Mesenchymal stem cell (in vitro differentiated cells and primary cell): ENCODE measurements at regions not wholly inside any gene's neighbourhood (a gene's known extent, or its start where the extent isn't known, plus 50 kb on each side); places are given as distances from the start of the nearest gene placed in this dataset.

Source experiments
- DNase-seq: peaks from one replicate; pipeline ENCODE4 v3.0.0-alpha.2; 2013
- H2AFZ ChIP-seq: one replicate; pipeline ENCODE4 v1.6.1; 2013; ENCODE audit warnings: low read depth, mild to moderate bottlenecking, control low read depth, inconsistent platforms, low read length, moderate library complexity
- H2AK5ac ChIP-seq: 2 replicates; pipeline ENCODE4 v1.6.1; 2013; ENCODE audit warnings: low read length, moderate library complexity, mild to moderate bottlenecking, inconsistent platforms; ENCODE audit not compliant: severe bottlenecking
- H2BK120ac ChIP-seq: one replicate; pipeline ENCODE4 v1.6.1; 2013; ENCODE audit warnings: low read depth, mild to moderate bottlenecking, inconsistent platforms, low read length, moderate library complexity
- H2BK12ac ChIP-seq, 2 experiments: one replicate each; pipeline ENCODE4 v1.6.1; 2013; ENCODE audit warnings: inconsistent platforms in 2 of 2, low read length in 2 of 2, mild to moderate bottlenecking in 2 of 2, moderate library complexity in 2 of 2, control low read depth in 1 of 2
- H2BK15ac ChIP-seq: one replicate; pipeline ENCODE4 v1.6.1; 2013; ENCODE audit warnings: mild to moderate bottlenecking, low read depth, inconsistent platforms; ENCODE audit not compliant: poor library complexity, severe bottlenecking
- H2BK5ac ChIP-seq: 2 replicates; pipeline ENCODE4 v1.6.1; 2013; ENCODE audit warnings: low read depth, mild to moderate bottlenecking, low read length, control low read depth, inconsistent platforms; ENCODE audit not compliant: poor library complexity, severe bottlenecking
- H3K14ac ChIP-seq, 2 experiments: one replicate each; pipeline ENCODE4 v1.6.1; 2013; ENCODE audit warnings: inconsistent platforms in 2 of 2, low read length in 2 of 2, control low read depth in 1 of 2, mild to moderate bottlenecking in 1 of 2, moderate library complexity in 1 of 2
- H3K18ac ChIP-seq, 2 experiments: one replicate each; pipeline ENCODE4 v1.6.1; 2013; ENCODE audit warnings: inconsistent platforms in 2 of 2, low read length in 2 of 2, control low read depth in 1 of 2, low read depth in 1 of 2, mild to moderate bottlenecking in 1 of 2
- H3K23ac ChIP-seq, 2 experiments: one replicate each; pipeline ENCODE4 v1.6.1; 2013; ENCODE audit warnings: inconsistent platforms in 2 of 2, low read length in 2 of 2, mild to moderate bottlenecking in 2 of 2, moderate library complexity in 2 of 2, control low read depth in 1 of 2
- H3K27ac ChIP-seq: 2 replicates; pipeline ENCODE4 v1.5.1; 2013; ENCODE audit warnings: mild to moderate bottlenecking, moderate library complexity, low read length, control low read depth, inconsistent platforms; ENCODE audit not compliant: poor library complexity, severe bottlenecking
- H3K27me3 ChIP-seq, 2 experiments: 2 replicates each; pipeline versions ENCODE4 v1.6.1 to v1.7.0; 2013; ENCODE audit warnings: low read length in 2 of 2, mild to moderate bottlenecking in 2 of 2, moderate library complexity in 2 of 2, control low read depth in 1 of 2, inconsistent platforms in 1 of 2; ENCODE audit not compliant: control insufficient read depth in 1 of 2, insufficient read depth in 1 of 2
- H3K36me3 ChIP-seq, 2 experiments: 2 replicates each; pipeline versions ENCODE4 v1.6.1 to v1.7.0; 2013; ENCODE audit warnings: low read length in 2 of 2, control low read depth in 1 of 2, inconsistent platforms in 1 of 2, low read depth in 1 of 2, mild to moderate bottlenecking in 1 of 2; ENCODE audit not compliant: insufficient read depth in 2 of 2, control insufficient read depth in 1 of 2
- H3K4ac ChIP-seq, 2 experiments: one replicate each; pipeline ENCODE4 v1.6.1; 2013; ENCODE audit warnings: inconsistent platforms in 2 of 2, low read length in 2 of 2, mild to moderate bottlenecking in 2 of 2, moderate library complexity in 2 of 2, control low read depth in 1 of 2, low read depth in 1 of 2
- H3K4me1 ChIP-seq: 2 replicates; pipeline ENCODE4 v1.6.1; 2013; ENCODE audit warnings: low read depth, low read length, control low read depth; ENCODE audit not compliant: control insufficient read depth, insufficient read depth
- H3K4me2 ChIP-seq: 2 replicates; pipeline ENCODE4 v1.6.1; 2013; ENCODE audit warnings: low read length, mild to moderate bottlenecking, inconsistent platforms; ENCODE audit not compliant: poor library complexity, severe bottlenecking
- H3K4me3 ChIP-seq, 2 experiments: 2 replicates each; pipeline versions ENCODE4 v1.5.1 to v1.7.0; 2013; ENCODE audit warnings: low read length in 2 of 2, mild to moderate bottlenecking in 2 of 2, control low read depth in 1 of 2, low read depth in 1 of 2; ENCODE audit not compliant: insufficient read depth in 1 of 2
- H3K79me1 ChIP-seq: replicated peaks from 2 replicates; pipeline ENCODE4 v1.6.1; 2013; ENCODE audit warnings: mild to moderate bottlenecking, control low read depth, low read length, inconsistent platforms; ENCODE audit not compliant: poor library complexity, severe bottlenecking
- H3K9ac ChIP-seq: 2 replicates; pipeline ENCODE4 v1.7.0; 2013; ENCODE audit warnings: mild to moderate bottlenecking, low read length, moderate library complexity
- H3K9me3 ChIP-seq: 2 replicates; pipeline ENCODE4 v1.7.0; 2013; ENCODE audit warnings: mild to moderate bottlenecking, low read length; ENCODE audit not compliant: control insufficient read depth
- H4K8ac ChIP-seq: one replicate; pipeline ENCODE4 v1.6.1; 2013; ENCODE audit warnings: inconsistent platforms, mild to moderate bottlenecking, low read length, moderate library complexity
- H4K91ac ChIP-seq: one replicate; pipeline ENCODE4 v1.6.1; 2013; ENCODE audit warnings: mild to moderate bottlenecking, low read length, inconsistent platforms
- WGBS: methylation state at CpG from one replicate; pipeline ENCODE4 v1.1.7; 2013; ENCODE audit warnings: mixed read lengths; 5-methylcytosine and 5-hydroxymethylcytosine counted together

DNA sequence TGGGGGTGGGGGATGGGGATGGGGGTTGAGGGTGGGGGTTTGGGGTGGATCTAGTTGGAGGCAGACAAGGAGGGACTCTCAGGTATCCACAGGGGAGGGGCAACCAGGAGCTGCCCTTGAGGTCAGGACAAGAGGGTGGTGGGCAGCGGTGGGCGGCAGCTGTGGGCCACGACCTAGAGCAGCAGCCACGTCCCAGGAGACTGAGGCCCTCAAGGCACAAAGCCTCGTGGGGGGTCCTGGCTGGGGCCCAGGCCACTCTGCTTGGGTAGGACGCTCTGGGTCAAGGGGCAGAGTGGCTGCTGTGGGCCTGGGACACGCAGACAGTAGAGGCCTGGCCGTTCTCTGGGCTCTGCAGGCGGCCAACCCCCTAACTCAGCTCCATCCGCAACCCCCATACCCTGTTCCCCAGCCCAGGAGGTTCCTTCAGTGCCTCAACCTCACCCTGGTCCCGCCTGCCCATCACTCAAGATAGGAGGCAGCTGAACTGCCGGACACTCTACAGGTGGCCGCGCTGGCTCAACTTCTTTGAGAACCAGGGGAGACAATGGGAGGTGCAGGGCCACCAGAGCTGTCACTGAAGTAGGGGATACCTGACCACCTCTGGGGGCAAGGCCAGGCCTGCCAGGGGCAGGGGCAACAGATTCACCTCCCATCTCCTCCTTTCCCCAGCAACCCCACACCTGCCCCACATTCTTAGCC lies 75.6 kb downstream of the ENGASE start:
- Histone ChIP-seq H3K4ac (no peak overlapping the region), H3K9ac (no peak overlapping the region), H3K4me1 (no peaks in the 10 kb centered on the region), H4K8ac (no peak overlapping the region), H3K14ac (no peak overlapping the region), H2BK5ac (no peak overlapping the region), H3K36me3 (no peaks in the 10 kb centered on the region), H4K91ac (no peak overlapping the region), H2BK120ac (no peak overlapping the region), H2BK12ac (no peak overlapping the region), H2BK15ac (no peak overlapping the region), H3K27me3 (peaks cover 5 to 38% of the 10 kb centered on the region in 2 experiments), H3K27ac (no peak overlapping the region), H3K79me1 (no peaks in the 10 kb centered on the region), H2AK5ac (no peak overlapping the region), H3K4me3 (no peak overlapping the region), H2AFZ (no peak overlapping the region), H3K23ac (no peak overlapping the region), H3K18ac (no peak overlapping the region), H3K9me3 (no peaks in the 10 kb centered on the region), H3K4me2 (no peak overlapping the region)
- WGBS, result 78% methylated on average over 14 of the region's 14 CpGs
- DNase-seq, result no peak

DNA sequence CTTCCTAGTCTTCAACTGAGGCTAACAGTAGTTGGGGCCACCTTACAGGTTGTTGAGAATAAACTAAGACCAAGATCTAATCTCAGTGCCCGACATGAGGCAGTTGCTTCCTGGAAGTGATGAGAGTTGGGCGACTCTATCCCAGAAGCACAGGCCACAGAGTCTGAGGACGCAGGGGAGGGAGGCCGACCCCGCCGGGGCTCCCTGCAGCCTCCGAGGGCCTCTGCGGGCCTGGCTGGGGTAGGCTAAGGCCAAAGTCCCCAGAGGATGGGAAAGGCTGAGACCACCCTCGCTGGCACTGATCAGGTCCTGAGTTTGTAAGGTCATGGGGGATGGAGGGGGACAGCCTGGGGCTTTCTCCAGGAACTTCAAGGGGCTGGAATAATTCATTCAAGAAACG lies 74.0 kb downstream of the ENGASE start:
- H2BK15ac ChIP-seq, result no peak overlapping the region
- H3K4me2 ChIP-seq, result no peak overlapping the region
- no peak overlapping the region for H3K27ac ChIP-seq
- no peaks in the 10 kb centered on the region for H3K79me1 ChIP-seq
- H4K8ac ChIP-seq, result no peak overlapping the region
- H2BK5ac ChIP-seq, result no peak overlapping the region
- H2BK120ac ChIP-seq, result no peak overlapping the region
- no peak overlapping the region for H2BK12ac ChIP-seq
- no peak overlapping the region for H2AK5ac ChIP-seq
- H3K9me3 ChIP-seq, result no peaks in the 10 kb centered on the region
- no peak overlapping the region for H3K4ac ChIP-seq
- H3K9ac ChIP-seq, result no peak overlapping the region
- H3K27me3 ChIP-seq, result peaks cover 5 to 42% of the 10 kb centered on the region in 2 experiments
- no peaks in the 10 kb centered on the region for H3K4me1 ChIP-seq
- H3K14ac ChIP-seq, result no peak overlapping the region
- no peak overlapping the region for H3K18ac ChIP-seq
- H3K23ac ChIP-seq, result no peak overlapping the region
- H4K91ac ChIP-seq, result no peak overlapping the region
- 79% methylated on average over 10 of the region's 10 CpGs for WGBS
- no peaks in the 10 kb centered on the region for H3K36me3 ChIP-seq
- H2AFZ ChIP-seq, result no peak overlapping the region
- no peak for DNase-seq
- no peak overlapping the region for H3K4me3 ChIP-seq

DNA sequence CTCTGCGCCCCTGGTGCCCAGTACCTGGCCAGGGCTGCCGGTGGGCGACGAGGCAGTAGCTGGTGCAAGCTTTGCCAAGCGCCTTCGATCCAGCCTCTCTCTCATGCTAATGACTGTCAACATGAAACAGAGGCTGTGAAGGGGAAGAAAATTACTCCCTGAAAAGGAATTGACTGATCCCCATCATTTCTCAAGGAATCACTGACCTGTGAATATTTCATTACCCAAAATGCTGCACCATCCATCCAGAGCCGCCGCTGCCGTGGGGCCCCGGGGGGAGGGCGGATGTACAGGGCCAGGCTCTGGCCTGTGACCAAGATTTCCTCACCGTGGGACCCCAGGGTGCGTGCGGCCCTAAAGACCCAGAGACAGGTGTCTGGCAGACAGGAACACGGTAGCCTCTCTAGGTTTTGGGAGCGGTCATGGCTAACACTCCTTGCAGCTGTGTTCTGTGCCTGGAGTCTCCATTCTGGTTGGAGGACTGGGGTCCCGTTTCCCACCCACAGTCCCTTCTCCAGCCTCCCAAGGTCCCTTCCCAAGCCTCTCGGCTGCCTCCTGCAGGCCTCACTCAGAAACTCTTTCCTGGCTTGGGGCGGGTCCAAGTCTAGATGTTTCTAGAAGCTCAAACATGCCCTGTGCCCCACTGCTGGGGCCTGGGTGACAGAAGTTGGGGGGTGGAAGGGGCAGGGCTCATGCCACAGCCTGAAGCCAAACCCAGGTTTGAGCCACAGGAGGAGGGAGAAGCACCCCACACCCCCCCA lies 73.3 kb downstream of the ENGASE start:
- Histone ChIP-seq H3K9ac (no peak overlapping the region), H2BK120ac (no peak overlapping the region), H2BK12ac (no peak overlapping the region), H3K79me1 (no peaks in the 10 kb centered on the region), H3K4me1 (no peaks in the 10 kb centered on the region), H3K14ac (no peak overlapping the region), H3K36me3 (no peaks in the 10 kb centered on the region), H2AK5ac (no peak overlapping the region), H2BK15ac (no peak overlapping the region), H3K27ac (no peak overlapping the region), H4K8ac (no peak overlapping the region), H4K91ac (no peak overlapping the region), H2BK5ac (no peak overlapping the region), H3K27me3 (peaks cover 4 to 41% of the 10 kb centered on the region in 2 experiments), H3K23ac (no peak overlapping the region), H3K9me3 (no peaks in the 10 kb centered on the region), H3K4me2 (no peak overlapping the region), H2AFZ (no peak overlapping the region), H3K4me3 (no peak overlapping the region), H3K4ac (no peak overlapping the region), H3K18ac (no peak overlapping the region)
- WGBS, result 88% methylated on average over 13 of the region's 19 CpGs
- DNase-seq, result no peak

DNA sequence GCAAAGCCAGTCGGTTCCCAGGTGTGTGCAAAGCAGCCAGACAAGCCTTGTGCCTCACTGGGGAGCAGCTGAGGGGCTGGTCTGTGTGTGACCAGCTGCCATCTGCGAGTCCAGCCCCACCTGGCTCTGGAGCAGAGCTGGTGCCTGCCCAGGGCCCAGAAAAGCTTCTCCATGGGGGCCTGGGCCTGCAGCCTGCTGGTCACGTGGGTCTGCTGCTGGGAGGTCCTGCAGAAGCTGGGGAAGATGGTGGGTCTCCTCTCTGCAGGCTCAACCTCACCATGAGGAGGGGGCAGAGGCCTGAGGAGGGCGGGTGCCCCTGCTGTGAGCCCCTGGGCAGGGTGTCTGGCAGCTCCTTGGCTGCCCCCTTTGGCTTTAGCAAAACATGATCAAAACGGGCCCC lies 71.9 kb downstream of the ENGASE start:
- Histone ChIP-seq H3K23ac (no peak overlapping the region), H3K27ac (no peak overlapping the region), H3K4me1 (no peaks in the 10 kb centered on the region), H3K14ac (no peak overlapping the region), H3K9me3 (no peaks in the 10 kb centered on the region), H2BK5ac (no peak overlapping the region), H2AK5ac (no peak overlapping the region), H4K8ac (no peak overlapping the region), H2BK12ac (no peak overlapping the region), H3K36me3 (no peaks in the 10 kb centered on the region), H2BK15ac (no peak overlapping the region), H3K9ac (no peak overlapping the region), H3K27me3 (peaks cover 0 to 52% of the 10 kb centered on the region in 2 experiments), H3K79me1 (no peaks in the 10 kb centered on the region), H3K4ac (no peak overlapping the region), H3K4me3 (no peak overlapping the region), H2BK120ac (no peak overlapping the region), H2AFZ (no peak overlapping the region), H4K91ac (no peak overlapping the region), H3K4me2 (no peak overlapping the region), H3K18ac (no peak overlapping the region)
- no peak for DNase-seq
- 50% methylated on average over 5 of the region's 5 CpGs for WGBS
